NOMO-1 (cell line): ENCODE measurements at regions not wholly inside any gene's neighbourhood (a gene's known extent, or its start where the extent isn't known, plus 50 kb on each side); places are given as distances from the start of the nearest gene placed in this dataset.

Source experiments
- DNase-seq, 2 experiments: peaks; one replicate each; lab custom pipeline; 2025; ENCODE audit not compliant: unreplicated experiment in 2 of 2; lab: John Stamatoyannopoulos, UW

DNA sequence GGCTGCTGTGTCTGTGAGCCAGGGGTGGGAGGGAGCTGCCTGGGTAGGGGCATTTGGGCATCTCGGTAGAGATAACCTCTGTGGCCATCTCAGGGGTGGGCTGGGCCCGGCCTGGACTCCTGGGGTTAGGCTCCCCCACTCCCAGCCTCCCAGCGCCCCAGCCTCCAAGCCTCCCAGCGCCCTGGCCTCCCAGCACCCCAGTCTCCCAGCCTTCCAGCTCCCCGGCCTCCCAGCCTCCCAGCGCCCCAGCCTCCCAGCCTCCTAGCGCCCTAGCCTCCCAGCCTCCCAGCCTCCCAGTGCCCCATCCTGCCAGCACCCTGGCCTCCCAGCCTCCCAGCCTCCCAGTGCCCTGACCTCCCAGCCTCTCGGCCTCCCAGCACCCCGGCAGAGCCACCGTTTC is 85.1 kb upstream of the TTC34 start:
- DNase-seq, result no peak

GRCh38 chr1:2887941-2888855 is 86.7 kb upstream of the TTC34 start:
- peak; percentile 5 to 6 for DNase-seq

- DNase-seq, result no peak
These were observed 88.8 kb upstream of the TTC34 start for GRCh38 chr1:2890221-2890850.

DNA sequence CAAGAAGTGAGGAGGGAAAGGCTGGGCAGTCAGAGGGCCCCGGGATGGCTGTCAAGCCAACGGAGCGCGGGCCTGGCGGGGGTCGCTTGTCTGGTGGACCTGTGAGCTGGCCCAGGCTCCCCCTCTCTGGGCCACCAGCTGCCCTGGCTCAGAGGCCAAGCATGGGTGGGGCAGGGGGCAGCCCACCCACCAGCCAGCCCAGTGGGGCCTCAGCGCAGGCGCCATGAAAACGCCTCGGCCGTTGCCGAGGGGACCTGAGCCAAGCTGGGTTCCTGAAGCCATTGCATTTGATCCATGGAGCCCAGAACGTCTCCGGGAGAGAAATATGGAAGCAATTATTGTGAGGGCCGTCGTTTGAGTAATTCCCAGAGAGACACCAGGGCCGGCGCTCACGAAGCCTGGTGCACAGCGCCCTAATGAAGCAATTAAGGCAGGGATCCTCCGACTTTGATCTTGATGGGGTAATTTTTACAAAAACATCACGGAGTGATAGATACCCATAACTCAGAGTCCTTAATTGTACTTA is 90.5 kb upstream of the TTC34 start:
- DNase-seq, result no peak

GRCh38 chr1:2893473-2894120 is 92.1 kb upstream of the TTC34 start:
- DNase-seq, result no peak

DNA sequence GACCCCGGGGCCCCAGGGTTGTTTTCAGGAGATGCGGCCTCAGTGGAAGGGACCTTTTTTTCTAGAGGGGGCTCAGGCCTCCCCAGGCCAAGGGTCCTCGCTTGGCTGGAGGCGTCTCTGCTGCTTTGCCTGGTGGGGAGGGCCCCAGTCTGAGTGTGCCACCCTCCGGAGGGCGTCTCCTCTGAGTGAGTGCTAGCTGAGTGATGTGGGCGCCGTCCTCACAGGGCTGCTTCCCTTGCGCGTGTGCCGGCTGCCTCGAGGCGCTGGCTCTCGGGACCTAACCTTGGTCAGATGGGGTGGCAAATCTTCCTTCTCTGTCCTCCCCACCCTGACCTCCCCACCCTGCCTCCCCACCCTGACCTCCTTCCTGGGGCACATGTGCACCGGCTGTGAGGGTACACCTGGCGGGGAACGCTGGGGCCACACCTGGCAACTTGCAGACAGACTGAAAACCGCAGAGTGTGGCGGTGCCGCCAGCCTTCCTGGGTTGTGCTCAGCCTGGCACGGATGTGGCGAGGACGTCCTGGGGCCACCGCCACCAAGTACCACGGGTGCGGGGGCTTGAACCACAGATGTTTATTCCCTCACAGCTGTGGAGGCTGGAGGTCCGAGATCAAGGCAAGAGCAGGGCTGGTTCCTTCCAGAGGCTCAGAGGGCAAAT is 93.0 kb upstream of the TTC34 start:
- no peak for DNase-seq

GRCh38 chr1:2896824-2897223 is 95.3 kb upstream of the TTC34 start:
- DNase-seq, result no peak

- DNase-seq, result no peak
These were observed 101.7 kb upstream of the TTC34 start for GRCh38 chr1:2903226-2903625.

- DNase-seq, result no peak
These were observed 102.7 kb upstream of the TTC34 start for GRCh38 chr1:2904191-2904590.

GRCh38 chr1:2905356-2905755 is 103.9 kb upstream of the TTC34 start:
- no peak for DNase-seq

DNA sequence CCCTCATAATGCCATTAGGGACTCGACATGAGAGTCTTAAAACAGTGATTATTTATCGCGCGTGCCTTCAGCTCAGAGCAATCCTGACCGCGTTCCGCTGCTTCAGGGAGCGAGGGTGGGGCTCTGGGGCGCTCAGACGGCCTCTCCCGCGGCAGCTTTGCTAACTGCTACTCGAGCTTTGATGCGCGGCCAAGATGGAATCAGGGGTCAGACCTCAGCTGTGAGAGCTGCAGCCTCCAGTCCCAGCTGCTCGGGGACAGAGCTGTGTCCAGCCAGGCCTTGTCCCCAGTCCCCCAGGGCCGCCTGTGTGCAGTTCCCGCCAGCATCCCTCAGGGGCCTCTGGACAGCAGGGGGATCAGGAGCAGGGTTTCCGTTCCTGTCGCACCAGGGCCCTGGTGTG is 104.6 kb upstream of the TTC34 start:
- no peak for DNase-seq

DNA sequence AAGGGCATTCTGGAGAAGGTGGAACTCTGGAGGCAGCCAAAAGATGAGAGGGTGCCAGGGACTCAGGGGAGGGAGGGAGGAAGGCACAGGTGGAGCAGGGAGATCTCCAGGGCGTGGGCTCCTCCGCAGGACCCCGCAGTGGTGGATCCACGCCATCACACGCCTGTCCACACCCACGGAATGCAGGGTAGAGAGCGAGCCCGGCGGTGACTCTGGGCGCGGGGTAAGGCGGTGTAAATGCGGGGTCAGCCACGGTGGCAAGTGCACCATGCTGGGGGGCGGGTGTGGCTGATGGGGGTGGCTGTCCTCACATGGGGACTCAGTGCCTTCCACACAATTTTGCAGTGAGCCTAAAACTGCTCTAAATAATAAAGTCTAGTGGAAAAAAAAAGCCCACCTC is 105.1 kb upstream of the TTC34 start:
- DNase-seq, result no peak

- no peak for DNase-seq
These were observed 105.6 kb upstream of the TTC34 start for GRCh38 chr1:2907051-2907450.

GRCh38 chr1:2908081-2908480 is 106.6 kb upstream of the TTC34 start:
- DNase-seq, result no peak

DNA sequence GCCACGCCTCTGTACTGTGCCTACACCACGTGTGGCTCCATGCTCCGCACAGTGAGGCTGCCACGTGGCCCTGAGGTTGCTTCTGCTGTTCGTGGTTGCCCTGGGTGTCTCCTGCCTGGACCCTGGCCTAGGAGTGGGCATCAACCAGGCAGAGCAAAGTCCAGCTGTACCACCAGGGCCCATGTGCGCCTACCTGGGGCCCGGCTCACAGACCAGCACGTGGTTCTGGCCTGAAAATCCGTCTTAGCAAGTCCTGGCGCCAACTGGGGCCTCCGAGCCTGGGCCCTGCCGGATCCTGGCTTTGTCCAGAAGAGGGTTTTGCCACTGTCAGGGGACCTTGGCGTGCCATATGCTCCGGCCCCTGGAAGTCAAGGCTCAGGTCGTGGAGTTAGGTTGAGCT is 107.1 kb upstream of the TTC34 start:
- no peak for DNase-seq

GRCh38 chr1:2909797-2910196 is 108.3 kb upstream of the TTC34 start:
- DNase-seq, result no peak

GRCh38 chr1:2910211-2910610 is 108.7 kb upstream of the TTC34 start:
- DNase-seq, result no peak

GRCh38 chr1:2911421-2912178 is 109.7 kb upstream of the ACTRT2 start:
- DNase-seq, result no peak

GRCh38 chr1:2912424-2913061 is 108.7 kb upstream of the ACTRT2 start:
- no peak for DNase-seq

GRCh38 chr1:2913091-2913490 is 108.2 kb upstream of the ACTRT2 start:
- DNase-seq, result no peak
